Stimulated activated naive CD8-positive, alpha-beta T cell treated with anti-CD3 and anti-CD28 coated beads, Interleukin-15, amount 100 ng/mL, for 72 hours (primary cell): ENCODE measurements at regions not wholly inside any gene's neighbourhood (a gene's known extent, or its start where the extent isn't known, plus 50 kb on each side); places are given as distances from the start of the nearest gene placed in this dataset.

ENCODE experiments used
- ATAC-seq: fragments of 150-1000 bp; cut with Tn5 transposase; 2 replicates; pipeline ENCODE4 v1.10.0; 2021; ENCODE audit warnings: mild to moderate bottlenecking, moderate library complexity
- DNase-seq, 2 donors: peaks; one replicate each; pipeline ENCODE4 v3.0.0; 2021 to 2022
- H3K27ac Mint-ChIP-seq, 2 donors: one replicate each; pipeline ENCODE4 v1.8.0; 2022; ENCODE audit warnings: mild to moderate bottlenecking in 2 of 2, mixed read lengths in 2 of 2, moderate library complexity in 2 of 2
- H3K27me3 Mint-ChIP-seq: one replicate; pipeline ENCODE4 v1.8.0; 2022; ENCODE audit warnings: mixed read lengths
- H3K4me1 Mint-ChIP-seq: one replicate; pipeline ENCODE4 v1.8.0; 2022; ENCODE audit warnings: mild to moderate bottlenecking, mixed read lengths
- H3K4me3 Mint-ChIP-seq, 2 donors: one replicate each; pipeline ENCODE4 v1.8.0; 2022; ENCODE audit warnings: mild to moderate bottlenecking in 2 of 2, mixed read lengths in 2 of 2, moderate library complexity in 1 of 2
- H3K9me3 Mint-ChIP-seq, 2 donors: one replicate each; pipeline ENCODE4 v1.8.0; 2022; ENCODE audit warnings: mixed read lengths in 2 of 2

DNA sequence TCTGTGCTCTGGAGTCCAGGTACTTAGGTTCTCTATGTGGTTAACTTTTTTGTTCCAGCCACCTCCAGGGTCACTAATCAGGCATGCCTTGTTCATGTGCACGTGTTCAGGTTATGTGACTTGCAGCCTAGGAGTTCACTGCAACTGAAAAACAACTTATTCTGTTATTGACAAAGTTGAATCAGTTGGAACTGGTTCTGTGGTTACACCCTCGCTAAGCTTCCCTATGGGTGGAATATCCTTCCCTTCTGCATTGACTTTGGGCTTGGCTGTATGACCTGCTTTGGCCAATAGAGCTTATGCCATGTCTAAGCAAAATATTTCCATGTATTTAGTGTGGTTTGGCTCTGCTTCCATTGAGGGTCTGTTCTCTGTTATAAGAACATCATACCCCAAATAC, 66.0 kb upstream of the DNAH14 start:
- H3K4me3 Mint-ChIP-seq, result no peak overlapping the region
- ATAC-seq (no peak), DNase-seq (no peak)
- H3K27ac Mint-ChIP-seq, result no peak overlapping the region
- peaks cover 0 to 6% of the 10 kb centered on the region in 2 donors for H3K9me3 Mint-ChIP-seq
- H3K4me1 Mint-ChIP-seq, result no peaks in the 10 kb centered on the region
- no peaks in the 10 kb centered on the region for H3K27me3 Mint-ChIP-seq

DNA sequence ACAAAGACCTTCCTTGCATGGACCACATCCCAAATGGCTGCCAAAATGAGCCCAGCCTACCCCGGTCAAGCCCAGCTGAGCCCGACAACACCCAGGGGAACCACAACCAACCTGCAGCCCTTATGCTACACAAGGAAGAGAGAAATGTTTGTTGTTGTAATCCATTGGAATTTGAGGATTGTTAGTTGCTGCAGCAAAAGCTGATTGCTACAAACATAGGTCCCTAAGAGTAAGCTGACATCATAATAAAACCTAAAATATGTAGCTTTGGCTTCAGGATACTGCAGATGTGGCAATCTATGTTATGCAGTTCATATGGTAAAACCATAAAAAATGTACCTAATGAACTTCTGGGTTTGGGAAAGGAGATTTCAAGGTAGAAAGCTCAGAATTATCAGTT, 65.5 kb upstream of the DNAH14 start:
- no peak overlapping the region for H3K4me3 Mint-ChIP-seq
- H3K27ac Mint-ChIP-seq, result no peak overlapping the region
- DNase-seq, result no peak
- H3K9me3 Mint-ChIP-seq, result peaks cover 0 to 6% of the 10 kb centered on the region in 2 donors
- ATAC-seq, result no peak
- no peaks in the 10 kb centered on the region for H3K4me1 Mint-ChIP-seq
- no peaks in the 10 kb centered on the region for H3K27me3 Mint-ChIP-seq

DNA sequence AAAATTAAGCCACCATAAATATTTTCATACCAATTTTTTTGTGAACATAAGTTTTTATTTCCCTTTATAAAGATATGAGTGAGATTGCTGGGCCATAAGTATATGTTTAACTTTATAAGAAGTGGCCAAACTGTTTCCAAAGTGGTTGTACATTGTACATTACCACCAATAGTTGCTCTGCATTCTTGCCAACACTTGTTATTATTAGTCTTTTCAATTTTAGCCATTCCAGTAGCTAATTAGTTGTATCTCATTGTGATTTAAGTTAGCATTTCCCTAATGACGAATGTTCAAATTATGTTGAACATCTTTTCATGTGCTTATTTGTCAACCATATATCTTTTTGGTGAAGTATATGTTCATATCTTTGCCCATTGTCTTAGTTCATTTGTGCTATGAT, 64.0 kb upstream of the DNAH14 start:
- no peaks in the 10 kb centered on the region for H3K4me1 Mint-ChIP-seq
- peaks cover 0 to 6% of the 10 kb centered on the region in 2 donors for H3K9me3 Mint-ChIP-seq
- ATAC-seq, result no peak
- no peak overlapping the region for H3K4me3 Mint-ChIP-seq
- H3K27ac Mint-ChIP-seq, result no peak overlapping the region
- H3K27me3 Mint-ChIP-seq, result no peaks in the 10 kb centered on the region
- DNase-seq, result no peak

DNA sequence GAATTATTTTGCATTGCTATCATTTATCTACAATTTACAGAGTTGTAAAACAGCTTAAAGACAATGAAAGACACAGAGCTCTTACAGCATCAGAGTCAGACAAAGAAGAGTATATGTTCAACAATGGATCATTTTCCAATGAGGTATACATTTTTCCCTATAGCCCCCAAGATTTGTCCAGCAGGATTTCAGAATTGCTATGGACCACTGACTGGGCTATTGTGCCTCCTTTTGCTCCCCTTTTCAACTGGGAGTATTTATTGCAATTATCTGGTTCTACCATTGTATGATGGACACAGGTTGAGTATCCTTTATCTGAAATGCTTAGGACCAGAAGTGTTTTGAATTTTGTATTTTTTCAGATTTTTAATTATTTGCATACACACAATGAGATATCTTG, 62.5 kb upstream of the DNAH14 start:
- no peaks in the 10 kb centered on the region for H3K4me1 Mint-ChIP-seq
- ATAC-seq (no peak), DNase-seq (no peak)
- H3K27ac Mint-ChIP-seq, result no peak overlapping the region
- peaks cover 0 to 6% of the 10 kb centered on the region in 2 donors for H3K9me3 Mint-ChIP-seq
- H3K4me3 Mint-ChIP-seq, result no peak overlapping the region
- no peaks in the 10 kb centered on the region for H3K27me3 Mint-ChIP-seq

DNA sequence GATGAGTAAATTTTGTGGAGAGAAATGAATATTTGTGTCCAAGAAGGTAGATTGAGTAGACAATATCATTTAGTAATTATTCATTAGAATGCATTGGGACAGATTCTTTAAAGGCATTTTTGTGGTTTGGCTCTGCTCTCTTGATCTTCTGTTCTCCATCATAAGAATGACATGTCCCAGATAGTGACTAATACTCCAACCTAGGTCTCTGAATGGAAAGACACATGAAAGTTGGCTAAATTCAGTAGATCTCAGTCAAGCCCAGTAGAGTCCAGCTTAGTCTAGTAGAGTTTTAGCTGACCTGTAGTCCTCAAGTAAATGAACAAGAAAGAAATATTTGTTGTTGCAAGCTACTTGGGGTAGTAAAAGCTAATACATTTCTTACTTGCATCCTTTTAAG, 61.8 kb upstream of the DNAH14 start:
- ATAC-seq (no peak), DNase-seq (no peak)
- Mint-ChIP-seq H3K4me1 (no peaks in the 10 kb centered on the region), H3K9me3 (peaks cover 0 to 6% of the 10 kb centered on the region in 2 donors), H3K4me3 (no peak overlapping the region), H3K27me3 (no peaks in the 10 kb centered on the region), H3K27ac (no peak overlapping the region)

DNA sequence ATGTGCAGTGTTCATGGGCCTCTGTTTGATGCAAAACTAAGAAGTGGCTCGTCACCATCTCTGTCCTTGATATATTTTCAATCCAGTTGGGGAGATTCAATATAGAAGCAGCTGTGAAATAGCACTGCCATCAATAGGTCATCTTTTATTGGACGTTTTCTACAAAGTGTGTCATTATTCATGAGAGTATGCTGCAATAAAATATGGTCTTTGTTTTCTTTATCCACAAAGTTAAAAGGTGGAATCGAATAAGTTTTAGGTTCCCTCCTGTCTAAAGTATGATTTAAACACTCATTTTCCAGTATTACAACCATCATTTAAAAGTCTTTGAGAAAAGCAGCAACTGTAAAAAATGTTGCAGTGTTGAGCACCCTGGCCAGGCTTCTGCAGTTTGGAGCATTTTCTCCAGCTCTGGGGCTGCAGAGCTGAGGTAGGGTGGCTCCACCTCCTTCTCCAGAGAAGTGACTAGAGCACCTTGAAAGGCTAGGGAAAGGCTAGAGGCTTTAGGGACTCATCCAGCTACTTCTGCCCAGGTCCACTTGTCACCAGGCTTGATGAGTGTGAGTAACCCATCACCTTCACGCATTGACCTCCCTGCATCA, 56.5 kb upstream of the DNAH14 start:
- ATAC-seq (no peak), DNase-seq (no peak)
- H3K27me3 Mint-ChIP-seq, result peaks cover 17% of the 10 kb centered on the region
- no peak overlapping the region for H3K4me3 Mint-ChIP-seq
- no peaks in the 10 kb centered on the region for H3K9me3 Mint-ChIP-seq
- H3K27ac Mint-ChIP-seq, result no peak overlapping the region
- H3K4me1 Mint-ChIP-seq, result no peaks in the 10 kb centered on the region

DNA sequence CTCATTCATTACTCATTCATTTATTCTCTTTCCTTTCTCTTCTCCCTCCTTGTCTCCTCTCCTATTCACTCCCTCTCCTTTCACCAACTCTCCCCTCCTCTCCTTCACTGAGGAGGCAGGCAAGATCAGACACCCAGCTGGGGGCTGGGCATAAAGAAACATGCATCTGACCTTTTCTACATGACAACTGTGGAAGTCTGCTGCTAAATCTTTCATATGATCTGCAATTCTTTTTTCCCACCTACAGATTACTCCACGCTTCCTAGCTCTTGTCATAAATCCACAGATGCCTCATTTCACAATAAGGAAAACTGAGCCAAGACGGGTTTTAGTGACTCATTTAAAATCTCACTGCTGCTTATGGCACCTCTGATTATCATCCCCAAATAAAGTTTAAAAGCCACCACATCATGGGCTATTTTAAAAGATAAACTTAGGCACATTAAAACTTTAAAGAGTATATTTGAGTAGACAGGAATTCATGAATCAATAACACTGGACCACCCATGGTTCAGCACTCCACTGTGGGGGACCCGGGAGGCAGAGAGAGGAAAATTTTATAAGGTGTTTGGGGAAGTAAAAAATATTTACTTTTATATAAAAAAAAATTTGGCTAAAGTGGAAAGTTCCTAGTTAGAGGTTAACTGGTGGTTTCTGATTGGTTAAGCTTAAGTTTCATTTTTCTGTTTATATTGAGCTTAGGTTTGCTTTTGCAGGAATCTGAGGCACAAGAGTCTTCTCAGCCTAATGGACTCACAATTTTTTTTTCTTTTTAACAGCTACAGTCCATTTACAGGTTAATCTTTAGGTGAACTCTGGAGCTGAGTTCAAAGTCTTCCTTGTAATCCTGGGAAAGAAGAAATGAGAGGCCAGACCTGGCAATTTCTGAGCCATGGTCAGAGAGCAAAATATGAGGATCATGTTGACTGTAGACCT, 55.8 kb upstream of the DNAH14 start:
- Mint-ChIP-seq H3K9me3 (no peaks in the 10 kb centered on the region), H3K4me1 (no peaks in the 10 kb centered on the region), H3K4me3 (no peak overlapping the region), H3K27me3 (peaks cover 23% of the 10 kb centered on the region), H3K27ac (no peak overlapping the region)
- no peak for DNase-seq
- ATAC-seq, result no peak

DNA sequence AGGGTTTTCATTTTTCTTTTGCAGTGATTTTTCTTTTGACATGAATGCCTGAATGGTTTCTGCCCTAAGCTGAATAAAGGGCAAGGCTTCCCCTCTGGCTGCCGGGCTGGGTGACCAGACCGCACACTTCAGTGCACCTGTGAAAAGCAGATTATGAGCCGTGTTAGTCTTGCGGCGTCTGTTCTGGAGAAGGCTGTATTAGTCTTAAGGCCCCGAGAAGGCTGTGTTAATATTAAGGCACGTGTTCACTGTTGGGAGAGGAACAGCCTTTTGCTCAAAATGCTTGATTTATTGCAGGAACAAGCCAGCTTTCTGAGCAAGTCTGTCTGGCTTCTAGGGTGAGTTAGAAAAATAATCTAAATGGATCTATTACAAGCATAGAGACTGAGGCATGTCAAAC, 54.7 kb upstream of the DNAH14 start:
- no peak for DNase-seq
- H3K4me1 Mint-ChIP-seq, result no peaks in the 10 kb centered on the region
- no peaks in the 10 kb centered on the region for H3K9me3 Mint-ChIP-seq
- peaks cover 23% of the 10 kb centered on the region for H3K27me3 Mint-ChIP-seq
- H3K4me3 Mint-ChIP-seq, result no peak overlapping the region
- ATAC-seq, result no peak
- H3K27ac Mint-ChIP-seq, result no peak overlapping the region

DNA sequence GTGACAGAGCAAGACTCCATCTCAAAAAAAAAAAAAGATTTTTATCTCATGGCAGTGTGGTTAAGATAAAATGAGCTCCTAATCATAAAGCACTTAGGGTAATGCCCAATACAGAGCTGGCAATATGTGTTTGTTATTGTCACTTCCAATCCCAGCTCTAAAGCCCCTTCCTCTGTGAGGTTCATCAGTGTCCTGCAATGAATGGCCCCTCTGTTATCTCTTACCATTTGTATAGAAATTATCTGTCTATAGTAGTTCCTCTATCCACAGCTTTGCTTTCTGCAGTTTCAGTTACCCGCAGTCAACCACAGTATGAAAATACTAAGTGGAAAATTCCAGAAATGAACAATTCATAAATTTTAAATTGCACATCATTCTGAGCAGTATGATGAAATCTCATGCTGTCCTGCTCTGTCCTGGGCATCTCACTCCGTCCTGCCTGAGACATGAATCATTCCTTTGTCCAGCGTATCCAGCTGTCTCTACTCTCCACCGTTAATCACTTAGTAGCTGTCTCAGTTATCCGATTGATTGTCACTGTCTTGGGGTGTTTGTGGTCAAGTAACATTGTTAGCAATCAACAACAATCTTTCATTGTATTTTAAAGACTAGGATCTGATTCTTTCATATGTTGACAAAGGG, 50.2 kb upstream of the DNAH14 start:
- no peaks in the 10 kb centered on the region for H3K9me3 Mint-ChIP-seq
- no peaks in the 10 kb centered on the region for H3K4me1 Mint-ChIP-seq
- ATAC-seq (no peak), DNase-seq (no peak)
- no peak overlapping the region for H3K4me3 Mint-ChIP-seq
- peaks cover 31% of the 10 kb centered on the region for H3K27me3 Mint-ChIP-seq
- peak overlapping the region in 1 of 2 donors; percentile 42 for H3K27ac Mint-ChIP-seq
